HG03135 (cell line): ENCODE measurements at regions not wholly inside any gene's neighbourhood (a gene's known extent, or its start where the extent isn't known, plus 50 kb on each side); places are given as distances from the start of the nearest gene placed in this dataset.
"Not testable (repeated sequence)": the region's sequence is repeated elsewhere in the genome, so short reads cannot be mapped to it uniquely, and the experiment has no call there.

Experiments
- ATAC-seq: cut with Tn5 transposase; IDR thresholded peaks from one replicate; pipeline ENCODE4 v1.9.1; 2021; ENCODE audit warnings: mild to moderate bottlenecking, moderate library complexity; ENCODE audit not compliant: unreplicated experiment

DNA sequence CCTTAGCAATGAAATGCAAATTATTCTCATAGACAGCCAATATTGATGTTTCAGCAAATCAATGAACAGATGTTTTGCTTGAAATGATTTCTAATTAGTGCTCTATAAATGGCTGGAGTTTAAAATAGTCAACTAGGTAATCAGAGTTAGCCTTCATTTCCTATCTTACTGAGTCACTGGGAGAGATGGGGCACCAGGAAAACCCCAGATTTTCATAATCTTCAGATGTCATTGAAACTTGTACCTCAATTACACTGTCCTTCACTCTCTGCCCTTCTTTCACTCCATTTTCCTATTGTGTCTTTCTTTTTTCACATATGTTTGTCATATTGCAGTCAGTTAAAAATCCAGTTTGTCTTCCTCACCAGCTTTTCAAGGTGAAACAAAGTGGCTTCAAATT lies 92.7 kb downstream of the C12orf75 start:
- ATAC-seq = no peak

DNA sequence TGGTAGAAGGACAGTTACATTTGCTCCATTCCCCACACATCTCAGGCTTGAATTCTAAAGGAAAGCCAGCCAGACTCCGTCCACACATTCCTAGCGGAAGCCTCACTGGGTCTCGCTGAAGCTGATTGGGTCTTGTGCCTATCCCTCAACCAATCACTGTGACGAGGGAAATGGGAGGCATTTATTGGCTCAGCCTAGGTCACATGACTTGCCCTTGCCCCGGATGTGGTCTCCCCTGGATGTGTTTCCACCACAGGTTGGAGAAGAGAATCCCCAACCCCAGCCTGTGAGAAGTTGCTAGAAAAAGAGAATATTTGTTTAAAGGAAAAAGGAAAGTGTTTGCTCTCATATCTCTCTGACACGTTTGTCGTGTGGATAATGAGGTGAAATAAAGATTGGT lies 93.4 kb downstream of the C12orf75 start:
- ATAC-seq = no peak

- ATAC-seq = no peak
Observed at GRCh38 chr12:105425254-105426174, 95.0 kb downstream of the C12orf75 start.

DNA sequence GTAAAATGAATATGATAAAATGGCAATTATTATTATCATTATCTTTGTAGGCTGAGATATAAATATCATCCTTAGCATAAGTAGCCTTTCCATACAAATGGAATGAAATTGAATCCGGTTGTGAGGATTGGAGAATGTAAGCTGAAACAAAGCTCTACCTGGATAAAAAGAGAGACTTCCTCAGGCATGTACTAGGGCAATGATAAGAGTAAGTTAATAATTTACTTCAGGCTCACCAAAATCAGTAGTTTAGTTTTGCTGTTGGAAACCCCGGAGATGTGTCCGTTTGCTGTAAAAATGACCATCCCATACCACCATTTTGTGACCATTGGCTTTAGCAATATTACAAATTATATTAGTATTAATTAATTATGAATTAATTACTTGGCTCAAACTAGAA lies 96.3 kb downstream of the C12orf75 start:
- ATAC-seq = no peak

DNA sequence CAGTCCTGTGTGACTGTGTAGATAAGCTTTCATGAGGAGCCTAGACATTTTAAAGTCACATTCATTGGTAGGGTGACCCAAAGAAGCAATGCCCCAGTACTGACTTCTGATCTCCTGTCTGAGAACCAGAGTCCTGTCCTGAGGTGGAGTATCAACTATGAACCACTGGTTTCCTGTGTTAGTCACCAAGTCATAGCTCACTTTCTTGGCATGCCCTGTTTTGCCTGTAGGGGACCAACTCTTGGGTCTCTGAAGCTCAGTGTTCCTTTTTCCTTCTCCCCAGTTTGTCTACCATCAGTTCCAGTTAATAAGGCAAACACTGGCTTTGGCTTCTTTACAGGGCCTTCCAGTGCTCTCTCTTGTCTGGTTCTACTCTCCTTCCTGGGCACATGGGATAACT lies 97.4 kb downstream of the C12orf75 start:
- ATAC-seq = no peak

DNA sequence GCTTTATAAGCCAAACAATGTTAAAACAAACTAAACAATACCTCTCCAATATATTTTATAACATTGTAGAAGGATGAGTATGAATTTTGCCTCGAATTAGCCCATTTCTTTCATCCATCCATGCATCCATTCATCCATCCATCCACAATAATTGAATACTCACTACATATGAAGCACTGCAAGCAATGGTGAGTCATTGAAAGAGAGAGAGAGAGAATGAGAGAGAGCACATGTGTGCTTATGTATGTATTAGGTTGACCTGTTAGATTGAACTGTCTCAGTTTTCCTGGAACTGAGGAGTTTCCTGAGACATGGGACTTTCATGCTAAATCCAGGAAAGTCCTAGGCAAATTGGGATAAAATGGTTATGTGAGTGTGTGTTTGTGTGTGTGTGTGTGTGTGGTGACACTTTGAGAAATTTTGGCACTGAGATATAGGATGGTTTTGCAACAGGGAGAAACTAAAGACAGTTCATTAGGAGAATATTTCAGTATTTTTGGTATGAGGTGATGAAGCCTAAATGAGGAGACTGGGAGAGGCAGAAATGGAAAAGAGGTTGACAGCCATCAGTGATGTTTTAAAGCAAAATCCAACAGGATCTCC lies 98.4 kb downstream of the C12orf75 start:
- ATAC-seq = no peak

DNA sequence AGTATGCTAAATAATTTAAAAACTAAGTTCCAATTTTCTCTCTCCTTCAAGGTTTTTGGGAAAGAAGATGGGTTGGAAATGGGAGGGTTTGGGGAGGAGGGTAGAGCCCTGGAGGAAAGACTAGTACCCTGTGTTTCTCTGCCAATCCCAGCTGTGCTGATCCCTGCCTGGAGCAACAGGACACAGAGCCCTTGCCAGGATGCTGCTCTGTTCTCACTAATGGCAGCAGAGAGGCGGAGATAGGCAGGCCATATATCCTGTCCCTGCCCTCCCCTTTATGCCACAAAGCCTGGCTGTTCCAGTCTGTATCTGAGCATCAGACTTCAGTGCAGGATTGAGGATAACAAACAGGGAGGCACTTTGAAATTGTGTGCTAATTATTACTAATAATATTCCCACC lies 99.0 kb downstream of the C12orf75 start:
- ATAC-seq = no peak

GRCh38 chr12:105431537-105432100 lies 101.1 kb downstream of the C12orf75 start:
- no peak for ATAC-seq

GRCh38 chr12:105433804-105434203 lies 103.3 kb downstream of the C12orf75 start:
- no peak for ATAC-seq

DNA sequence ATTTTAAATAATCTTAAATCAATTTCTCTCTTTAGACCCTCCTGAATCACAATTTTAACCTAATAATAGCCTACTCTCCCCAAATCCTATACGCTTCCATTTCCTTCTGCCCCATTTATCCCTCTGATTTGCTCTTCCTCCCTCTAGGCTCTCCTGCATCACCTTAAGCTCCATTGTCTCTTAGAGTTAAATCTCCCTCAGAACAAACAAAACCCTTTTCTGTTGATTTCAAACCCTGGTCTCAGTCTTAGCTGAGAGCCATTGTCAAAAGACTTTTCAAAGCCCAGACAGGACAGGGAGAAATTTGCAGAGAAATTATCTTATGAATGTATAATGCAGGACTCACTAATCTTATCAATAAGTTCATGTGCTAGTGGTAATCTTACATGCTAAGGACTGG lies 106.1 kb downstream of the C12orf75 start:
- ATAC-seq = no peak

- ATAC-seq = no peak
Observed at GRCh38 chr12:105440037-105440664, 109.7 kb downstream of the C12orf75 start.

DNA sequence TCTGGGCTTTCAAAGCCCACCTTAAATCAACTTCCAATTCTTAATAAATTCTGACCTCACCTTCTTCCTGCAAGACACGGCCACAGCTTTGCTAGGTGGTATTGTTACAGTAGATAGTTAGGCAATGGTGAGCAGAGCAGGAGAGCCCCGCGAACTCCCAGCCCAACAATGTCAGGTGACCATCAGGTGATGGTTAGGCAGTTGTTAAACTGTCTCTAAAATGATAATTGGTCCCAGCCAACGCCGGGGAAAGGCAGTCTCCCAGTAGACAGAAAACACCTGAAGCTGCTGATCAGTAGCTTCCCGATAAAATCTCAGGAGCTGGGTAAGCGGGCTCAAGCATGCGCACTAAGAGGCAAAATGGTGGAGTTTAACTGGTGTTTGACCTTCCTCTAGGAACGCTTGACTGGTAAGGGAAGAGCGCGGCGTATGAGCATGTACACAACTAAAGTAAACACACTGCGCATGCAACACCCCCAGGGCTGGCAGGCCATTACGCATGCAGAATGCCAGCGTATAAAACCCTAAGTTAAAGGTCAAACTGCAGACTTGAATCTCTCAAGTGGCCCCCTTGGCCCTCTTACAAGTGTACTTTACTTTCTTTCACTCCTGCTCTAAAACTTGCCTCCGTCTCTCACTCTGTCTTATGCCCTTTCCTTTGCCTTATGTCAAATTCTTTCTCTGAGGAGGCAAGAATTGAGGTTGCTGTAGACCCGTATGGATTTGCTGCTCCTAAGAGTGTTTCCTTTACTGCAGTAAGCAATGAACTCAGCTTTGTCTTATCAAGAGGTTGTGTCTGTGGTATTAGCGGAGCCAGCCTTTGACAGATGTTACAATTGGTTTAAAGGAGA lies 113.5 kb downstream of the C12orf75 start:
- no peak for ATAC-seq

DNA sequence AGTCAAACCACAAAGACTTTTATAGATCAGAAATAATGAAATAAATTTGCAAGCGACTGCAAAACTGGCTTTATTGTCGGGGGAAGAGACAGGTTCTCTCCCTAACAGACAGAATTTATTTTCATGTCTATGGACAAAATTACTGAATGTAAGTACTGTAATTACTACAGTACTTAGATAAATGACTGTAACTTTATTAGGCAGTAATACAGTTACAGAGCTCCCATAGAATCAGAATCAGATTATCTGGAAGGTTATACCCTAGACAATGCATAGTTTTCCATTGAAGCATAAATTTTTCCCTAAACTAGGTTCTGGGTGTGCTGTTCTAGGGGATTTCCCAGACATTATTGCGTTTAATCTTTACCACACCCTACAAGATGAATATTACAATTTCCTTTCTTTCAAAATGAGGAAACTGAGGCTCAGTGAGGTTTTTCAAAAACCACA lies 114.2 kb downstream of the C12orf75 start:
- ATAC-seq = no peak

DNA sequence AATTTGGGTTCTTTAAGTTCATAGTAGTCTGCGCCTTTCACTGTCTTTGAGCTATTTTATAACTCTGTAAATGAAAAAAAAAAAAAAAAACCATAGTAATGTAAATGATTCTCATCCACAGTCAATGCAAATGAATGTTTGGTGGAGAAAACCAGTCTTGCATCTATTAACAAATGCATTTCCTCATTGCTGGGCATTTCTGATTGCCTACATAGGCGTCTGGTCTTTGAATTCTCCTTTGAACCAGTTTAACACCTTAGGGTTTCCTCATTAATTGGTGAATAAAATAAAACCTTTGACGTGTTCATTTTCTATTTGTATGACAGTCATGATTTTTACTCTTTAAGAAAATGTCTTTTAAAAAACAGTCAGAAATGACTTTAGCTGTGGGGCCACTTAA lies 114.8 kb downstream of the C12orf75 start:
- no peak for ATAC-seq

DNA sequence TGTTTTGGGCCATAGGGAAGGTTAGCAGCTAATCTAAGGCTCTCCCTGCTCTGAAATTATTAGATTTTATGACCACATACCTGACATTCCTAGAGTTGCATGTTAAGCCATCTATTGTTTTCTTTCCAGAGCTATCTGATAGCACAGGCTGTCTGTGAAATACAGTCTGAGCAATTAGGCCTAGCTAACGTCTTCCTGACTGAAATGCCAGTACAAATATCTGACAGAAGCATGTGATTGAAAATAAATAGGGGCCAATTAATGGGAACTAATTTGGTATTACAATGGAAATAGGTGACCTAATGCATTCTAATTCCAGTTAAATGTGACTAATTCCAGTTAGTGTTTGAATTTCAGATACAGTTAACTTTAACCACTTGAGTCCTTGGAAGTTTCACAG lies 115.2 kb downstream of the C12orf75 start:
- ATAC-seq = no peak

GRCh38 chr12:105446460-105446859 lies 116.0 kb downstream of the C12orf75 start:
- ATAC-seq = not testable (repeated sequence)

GRCh38 chr12:105449431-105449830 lies 118.9 kb downstream of the C12orf75 start:
- no peak for ATAC-seq

DNA sequence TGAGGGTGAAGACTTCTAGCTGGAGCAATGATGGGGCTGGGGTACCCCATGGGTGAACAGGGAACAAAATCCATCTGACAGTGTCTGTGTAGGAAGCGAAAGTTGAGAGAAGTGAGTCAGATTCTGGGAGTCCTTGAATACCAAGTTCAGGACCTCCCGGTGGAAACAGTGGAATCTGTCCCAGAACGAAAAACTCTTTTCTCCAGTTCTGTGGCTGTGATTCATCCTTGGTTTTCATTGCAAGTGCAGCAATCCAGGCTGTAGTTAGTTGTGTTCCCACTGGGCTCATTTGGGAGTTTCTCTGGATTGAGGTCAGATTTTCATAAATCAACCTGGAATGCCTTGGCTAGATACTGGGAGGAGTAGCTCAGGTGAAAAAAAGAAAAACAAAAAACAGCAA lies 120.7 kb downstream of the C12orf75 start:
- no peak for ATAC-seq

DNA sequence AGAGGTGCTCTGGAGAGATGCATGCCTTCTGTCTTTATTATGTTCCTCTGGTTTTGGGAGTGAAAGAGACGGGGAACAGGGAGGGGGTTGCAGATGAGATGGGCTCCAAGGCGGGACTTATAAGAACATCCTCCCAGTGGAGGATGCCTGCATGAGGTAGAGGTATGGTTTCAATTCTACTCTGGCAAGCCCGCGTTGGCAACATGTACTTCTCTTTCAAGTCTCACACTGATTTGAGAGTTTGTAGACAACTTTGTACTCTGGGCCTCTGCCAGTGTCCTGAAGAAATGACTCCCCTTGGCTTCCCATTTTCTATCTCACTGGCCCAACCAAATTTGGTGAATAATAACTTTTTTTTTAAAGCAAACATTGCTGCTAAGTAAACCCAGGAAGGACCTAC lies 121.3 kb downstream of the C12orf75 start:
- no peak for ATAC-seq

GRCh38 chr12:105453316-105453715 lies 122.8 kb downstream of the C12orf75 start:
- ATAC-seq = no peak

GRCh38 chr12:105454688-105455087 lies 124.2 kb downstream of the C12orf75 start:
- no peak for ATAC-seq
